HG03135 (cell line): ENCODE measurements at regions not wholly inside any gene's neighbourhood (a gene's known extent, or its start where the extent isn't known, plus 50 kb on each side); places are given as distances from the start of the nearest gene placed in this dataset.

Experiments
- ATAC-seq: cut with Tn5 transposase; IDR thresholded peaks from one replicate; pipeline ENCODE4 v1.9.1; 2021; ENCODE audit warnings: mild to moderate bottlenecking, moderate library complexity; ENCODE audit not compliant: unreplicated experiment

- no peak for ATAC-seq
Observed at GRCh38 chr22:49023161-49023878, 804.4 kb downstream of the BRD1 start.

DNA sequence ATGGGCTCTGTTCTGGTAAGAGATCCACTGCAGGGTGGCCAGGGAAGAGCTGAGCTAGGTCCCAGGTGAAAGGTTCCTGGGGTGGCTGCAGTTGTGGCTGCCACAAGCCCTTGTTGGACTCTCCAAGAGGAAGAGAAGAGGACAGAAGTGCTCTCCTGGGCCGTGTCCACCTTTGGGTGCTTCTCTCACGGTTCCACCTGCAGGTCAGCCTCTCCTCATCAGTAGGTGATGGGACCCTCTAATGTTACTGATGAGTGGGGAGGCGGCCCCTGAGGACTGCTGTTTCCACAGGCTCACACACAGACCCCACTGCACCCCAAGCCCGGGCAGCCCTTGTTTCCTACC is 804.9 kb downstream of the BRD1 start:
- ATAC-seq = no peak

DNA sequence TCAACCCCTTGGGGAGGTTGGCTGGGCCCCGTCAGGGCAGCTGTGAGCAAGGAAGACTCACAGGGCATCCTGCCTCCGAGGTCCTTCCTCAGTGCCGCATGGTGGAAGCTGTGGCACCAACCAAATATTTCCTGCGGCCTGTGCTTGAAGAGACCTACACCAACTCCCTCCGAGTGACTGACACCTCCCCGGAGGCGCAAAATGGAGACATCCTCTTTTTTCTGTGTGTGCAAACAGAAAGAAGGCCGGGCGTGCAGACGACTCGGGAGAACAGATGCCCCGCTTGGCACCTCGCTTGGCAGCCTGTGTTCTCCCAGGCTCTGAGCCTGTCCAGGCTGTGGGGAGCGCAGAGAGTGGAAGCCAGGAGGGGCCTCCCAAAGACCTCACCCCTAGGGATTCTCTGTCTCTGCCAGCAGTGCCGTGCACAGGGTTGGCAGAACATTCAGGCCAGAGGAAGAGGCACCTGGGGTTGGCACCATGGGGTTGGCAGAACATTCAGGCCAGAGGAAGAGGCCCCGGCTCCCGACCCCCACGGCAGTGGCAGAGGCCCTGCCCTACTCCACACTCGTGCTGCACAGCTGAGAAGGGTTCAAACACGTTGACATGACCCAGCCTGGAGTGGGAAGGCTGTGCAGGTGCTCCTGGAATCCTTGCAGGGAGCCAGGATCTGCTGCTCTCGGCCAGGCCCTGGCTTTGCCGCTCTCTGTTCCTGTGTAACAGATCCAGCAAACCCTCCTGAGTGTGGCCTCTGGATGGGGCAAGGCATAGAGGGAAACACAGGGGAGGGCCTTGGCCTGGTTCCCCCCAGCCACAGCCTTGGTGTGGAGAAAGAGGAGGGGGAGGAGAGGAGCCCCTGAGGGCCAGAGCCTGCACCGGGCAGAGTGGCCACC is 805.5 kb downstream of the BRD1 start:
- ATAC-seq = no peak

- no peak for ATAC-seq
Observed at GRCh38 chr22:49021131-49021925, 806.3 kb downstream of the BRD1 start.

GRCh38 chr22:49019737-49020713 is 807.6 kb downstream of the BRD1 start:
- ATAC-seq = no peak

DNA sequence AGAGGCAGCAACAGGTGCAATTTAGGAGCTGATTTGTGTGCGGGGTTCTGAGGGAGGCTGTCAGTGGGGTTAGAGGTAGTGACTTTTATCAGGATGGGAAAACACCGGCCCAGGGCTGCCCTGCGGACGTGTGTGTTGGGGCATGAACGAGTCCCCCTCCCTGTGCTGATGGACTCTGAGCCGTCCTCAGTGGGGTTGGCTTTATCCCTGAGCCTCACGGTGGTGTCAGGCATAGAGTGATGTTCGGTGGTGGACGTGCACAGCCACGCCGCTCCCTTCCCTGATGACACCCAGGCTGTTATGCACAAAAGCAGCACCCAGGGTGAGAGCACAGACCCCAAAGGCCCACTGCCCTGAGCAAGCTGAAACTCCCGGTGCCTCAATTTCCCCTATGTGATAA is 809.1 kb downstream of the BRD1 start:
- no peak for ATAC-seq

DNA sequence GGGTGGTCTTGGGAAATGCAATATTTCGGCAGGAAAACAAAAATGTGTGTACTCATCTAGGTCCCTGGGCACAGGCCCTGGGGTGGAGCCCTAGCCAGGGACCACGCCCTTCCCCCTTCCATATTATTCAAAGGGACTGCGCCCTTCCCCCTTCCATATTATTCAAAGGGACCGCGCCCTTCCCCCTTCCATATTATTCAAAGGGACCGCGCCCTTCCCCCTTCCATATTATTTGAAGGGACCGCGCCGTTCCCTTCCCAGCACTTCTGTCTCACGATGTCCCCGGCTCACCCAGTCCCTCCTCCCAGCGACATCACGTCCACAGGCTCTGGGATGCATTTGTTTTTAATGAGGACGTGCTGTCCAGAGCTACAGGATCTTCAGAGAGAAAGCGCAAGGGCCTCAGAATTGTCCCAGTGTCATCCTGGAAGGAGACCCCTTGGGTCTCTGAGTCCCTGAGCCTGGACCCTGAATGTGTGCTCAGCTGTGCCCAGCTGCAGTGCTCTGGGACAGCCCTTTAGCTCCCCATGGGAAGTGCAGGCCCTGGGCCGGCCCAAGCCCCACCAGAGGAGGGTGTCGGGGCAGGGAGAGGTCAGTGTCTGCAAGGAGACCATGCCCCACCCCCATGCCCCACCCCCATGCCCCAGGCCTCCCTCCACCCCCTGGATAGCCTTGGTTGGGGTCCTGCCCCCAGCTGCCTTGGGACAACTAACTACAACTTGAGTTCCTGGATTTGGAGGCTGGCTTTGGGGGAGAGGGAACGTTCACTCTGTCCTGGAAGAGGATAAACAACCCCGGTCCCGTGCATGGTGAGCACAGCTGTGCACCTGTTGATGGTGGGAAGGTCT is 810.0 kb downstream of the BRD1 start:
- no peak for ATAC-seq

GRCh38 chr22:49016909-49017481 is 810.7 kb downstream of the BRD1 start:
- ATAC-seq = no peak

GRCh38 chr22:49015993-49016908 is 811.4 kb downstream of the BRD1 start:
- no peak for ATAC-seq

DNA sequence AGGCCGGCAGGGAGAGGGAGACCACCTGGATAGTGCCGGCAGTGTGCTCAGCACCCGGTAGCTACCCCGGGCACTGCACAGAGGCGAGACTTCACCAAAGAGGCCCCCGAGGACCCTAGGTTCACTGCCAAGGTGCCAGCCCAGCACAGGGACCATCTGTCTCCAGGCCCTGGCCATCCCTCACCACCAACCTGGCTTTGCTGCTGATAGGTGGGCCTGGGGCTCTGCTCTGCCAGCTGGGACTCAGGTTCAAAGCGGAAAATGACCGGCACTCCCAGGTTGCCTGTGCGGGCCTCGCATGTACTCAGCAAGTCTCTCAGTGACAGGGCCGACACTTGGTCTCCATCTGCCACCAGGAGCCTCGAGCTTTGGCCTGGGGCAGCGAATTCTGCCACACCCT is 812.2 kb downstream of the BRD1 start:
- ATAC-seq = no peak

- no peak for ATAC-seq
Observed at GRCh38 chr22:49014227-49015201, 813.2 kb downstream of the BRD1 start.

DNA sequence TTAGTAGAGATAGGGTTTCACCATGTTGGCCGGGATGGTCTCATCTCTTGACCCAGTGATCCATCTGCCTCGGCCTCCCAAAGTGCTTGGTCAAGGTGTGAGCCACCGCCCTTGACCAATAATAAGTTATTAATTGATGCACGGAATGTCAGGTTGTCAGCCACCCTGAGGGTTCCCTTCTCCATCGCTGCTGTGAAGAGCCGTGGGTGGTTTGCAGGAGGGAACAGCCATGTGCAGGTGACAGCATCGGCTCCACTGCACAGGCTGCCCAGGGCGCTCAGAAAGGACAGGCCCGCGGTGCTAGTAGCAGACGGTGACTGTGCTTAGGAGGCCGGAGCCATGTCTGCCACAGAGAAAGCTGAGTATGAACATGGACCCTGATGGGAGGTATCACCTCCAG is 814.0 kb downstream of the BRD1 start:
- ATAC-seq = no peak

DNA sequence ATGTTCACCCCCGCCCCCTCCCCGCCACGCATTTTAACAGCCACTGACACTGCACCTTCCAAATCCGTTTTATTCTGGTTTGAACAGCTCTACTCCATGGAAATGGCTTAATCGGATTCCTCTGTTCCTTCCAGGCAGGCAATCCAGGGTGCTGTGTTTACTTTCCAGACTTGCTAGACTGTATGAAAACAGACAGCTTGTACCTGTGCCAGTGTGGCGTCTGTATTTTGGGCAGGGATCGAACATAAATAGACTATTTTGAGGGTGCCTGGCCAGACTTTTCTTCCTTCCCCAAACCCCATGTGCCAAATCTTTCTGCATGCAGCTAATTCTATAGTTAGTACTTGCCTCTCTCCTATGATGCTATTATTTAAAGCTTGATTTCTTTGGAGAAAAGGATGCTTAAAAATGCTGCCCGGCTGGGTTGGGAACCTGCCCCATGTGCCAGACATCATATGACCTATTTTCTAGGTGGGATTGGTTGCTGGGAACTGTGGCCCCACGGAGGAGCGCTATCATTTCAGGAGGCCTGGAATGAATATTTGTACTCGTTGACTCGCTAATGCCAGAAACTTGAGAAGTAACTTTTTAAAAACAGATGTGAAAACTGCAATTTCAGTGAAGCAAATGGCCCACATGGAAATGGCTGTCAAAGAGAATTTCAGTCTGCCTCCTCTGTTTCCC is 814.8 kb downstream of the BRD1 start:
- no peak for ATAC-seq

DNA sequence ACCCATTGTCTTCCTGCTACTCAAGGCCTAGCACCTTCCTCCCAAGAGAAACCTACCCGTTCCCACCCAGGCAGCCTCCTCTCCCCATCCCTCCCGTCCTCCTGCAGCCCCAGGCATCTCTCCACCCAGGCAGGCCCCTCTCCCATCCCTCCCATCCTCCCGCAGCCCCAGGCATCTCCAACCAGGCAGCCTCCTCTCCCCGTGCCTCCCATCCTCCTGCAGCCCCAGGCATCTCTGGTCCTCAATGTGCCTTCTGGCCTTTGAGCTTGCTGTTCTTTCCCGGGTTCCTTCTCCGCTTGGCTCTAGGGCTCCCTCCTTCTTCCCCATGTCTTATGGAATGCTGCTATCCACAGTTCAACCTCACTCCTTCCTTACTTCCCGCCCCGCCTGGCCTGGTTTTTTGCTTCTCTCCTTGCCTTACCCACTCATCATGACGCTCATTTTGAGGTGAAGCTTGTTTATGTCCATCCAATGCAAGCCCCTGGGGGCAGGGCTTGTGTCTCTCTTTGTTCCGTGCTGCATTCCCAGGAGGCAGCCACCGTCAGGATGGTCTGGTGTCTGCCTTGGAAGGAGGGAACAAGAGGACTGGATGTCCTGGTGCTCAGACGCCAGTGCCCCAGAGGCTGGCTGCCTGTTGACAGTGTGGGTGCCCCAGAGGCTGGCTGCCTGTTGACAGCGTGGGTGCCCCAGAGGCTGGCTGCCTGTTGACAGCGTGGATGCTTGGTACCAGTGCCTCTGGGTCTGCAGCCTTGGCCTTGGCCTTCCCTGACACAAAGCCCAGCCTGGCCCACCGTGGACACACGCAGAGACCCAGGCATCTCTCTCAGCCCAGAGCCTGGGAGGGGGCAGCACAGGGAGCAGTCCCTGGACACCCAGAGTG is 815.7 kb downstream of the BRD1 start:
- ATAC-seq = no peak

GRCh38 chr22:49011379-49011768 is 816.3 kb downstream of the BRD1 start:
- ATAC-seq = no peak
